Testis (tissue), 2 donors: ENCODE measurements at regions not wholly inside any gene's neighbourhood (a gene's known extent, or its start where the extent isn't known, plus 50 kb on each side); places are given as distances from the start of the nearest gene placed in this dataset.
"Not testable (repeated sequence)": the region's sequence is repeated elsewhere in the genome, so short reads cannot be mapped to it uniquely, and the experiment has no call there.

Experiments used
- DNase-seq: peaks from one replicate; pipeline ENCODE4 v3.0.0-alpha.2; 2019
- H3K27ac ChIP-seq, 2 donors: fragments of 200-600 bp; sonication (generic); one replicate each; pipeline ENCODE4 v1.5.1; 2019
- H3K27me3 ChIP-seq: fragments of 200-600 bp; sonication (generic); one replicate; pipeline ENCODE4 v1.5.1; 2019
- H3K36me3 ChIP-seq: fragments of 200-600 bp; sonication (generic); one replicate; pipeline ENCODE4 v1.5.1; 2017; ENCODE audit warnings: low read depth; ENCODE audit errors: missing control alignments
- H3K4me1 ChIP-seq: fragments of 200-600 bp; sonication (generic); one replicate; pipeline ENCODE4 v1.5.1; 2019
- H3K4me3 ChIP-seq, 2 donors: fragments of 200-600 bp; sonication (generic); one replicate each; pipeline ENCODE4 v1.5.1; 2017 to 2019
- H3K9me3 ChIP-seq: fragments of 200-600 bp; sonication (generic); one replicate; pipeline ENCODE4 v1.5.1; 2017
- POLR2A ChIP-seq: fragments of 450-650 bp; IDR thresholded peaks from one replicate; pipeline ENCODE4 v1.6.1; 2017; ENCODE audit warnings: antibody characterized with exemption, mild to moderate bottlenecking, moderate library complexity
- WGBS, 2 donors: methylation state at CpG; one replicate each; pipeline ENCODE4 v1.1.5; 2018; 5-methylcytosine and 5-hydroxymethylcytosine counted together
- intact Hi-C: fragments of 100-400 bp; cut with DNase I; formaldehyde crosslinking; loops from one replicate; pipeline ENCODE4 v1.15.1; 2023; ENCODE audit warnings: low total_unique reads
- TF ChIP-seq, protein P1 (sequence below), 3 experiments: fragments of 450-650 bp in 2 of 3; fragments of 200-600 bp in 1 of 3; sonication (generic) in 1 of 3; IDR thresholded peaks; one replicate each; pipeline ENCODE4 v1.5.1; 2016 to 2019; ENCODE audit warnings: antibody characterized with exemption in 3 of 3, mild to moderate bottlenecking in 2 of 3, moderate library complexity in 1 of 3

DNA sequence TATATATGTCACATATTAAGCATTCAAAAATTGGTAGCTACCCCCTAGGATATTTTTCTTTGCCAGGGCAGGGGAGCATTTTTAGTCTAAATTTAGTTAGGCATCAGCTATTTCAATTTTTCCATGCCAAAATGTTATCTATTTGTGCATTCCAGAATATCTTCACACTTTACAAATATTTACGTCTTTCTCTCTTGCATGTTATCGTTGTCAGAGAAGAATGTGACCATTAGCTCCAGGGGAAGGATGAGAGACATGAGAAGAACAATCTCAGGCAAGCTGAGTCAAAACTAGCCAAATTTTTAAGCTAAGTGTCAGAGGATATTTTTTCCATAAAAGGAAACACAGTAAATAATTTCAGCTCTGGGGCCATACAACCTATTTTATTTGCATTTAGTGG lies 885.0 kb upstream of the EPHA5 start:
- H3K27me3 ChIP-seq, result no peaks in the 10 kb centered on the region
- intact Hi-C loops, result no loop called here
- no peak overlapping the region for H3K4me3 ChIP-seq
- no peaks in the 10 kb centered on the region for H3K36me3 ChIP-seq
- DNase-seq, result no peak
- WGBS, 2 donors, result 44 to 53% methylated on average over 2 of the region's 2 CpGs
- no peaks in the 10 kb centered on the region for H3K4me1 ChIP-seq
- no peak overlapping the region for H3K27ac ChIP-seq
- TF ChIP-seq, protein P1, sequence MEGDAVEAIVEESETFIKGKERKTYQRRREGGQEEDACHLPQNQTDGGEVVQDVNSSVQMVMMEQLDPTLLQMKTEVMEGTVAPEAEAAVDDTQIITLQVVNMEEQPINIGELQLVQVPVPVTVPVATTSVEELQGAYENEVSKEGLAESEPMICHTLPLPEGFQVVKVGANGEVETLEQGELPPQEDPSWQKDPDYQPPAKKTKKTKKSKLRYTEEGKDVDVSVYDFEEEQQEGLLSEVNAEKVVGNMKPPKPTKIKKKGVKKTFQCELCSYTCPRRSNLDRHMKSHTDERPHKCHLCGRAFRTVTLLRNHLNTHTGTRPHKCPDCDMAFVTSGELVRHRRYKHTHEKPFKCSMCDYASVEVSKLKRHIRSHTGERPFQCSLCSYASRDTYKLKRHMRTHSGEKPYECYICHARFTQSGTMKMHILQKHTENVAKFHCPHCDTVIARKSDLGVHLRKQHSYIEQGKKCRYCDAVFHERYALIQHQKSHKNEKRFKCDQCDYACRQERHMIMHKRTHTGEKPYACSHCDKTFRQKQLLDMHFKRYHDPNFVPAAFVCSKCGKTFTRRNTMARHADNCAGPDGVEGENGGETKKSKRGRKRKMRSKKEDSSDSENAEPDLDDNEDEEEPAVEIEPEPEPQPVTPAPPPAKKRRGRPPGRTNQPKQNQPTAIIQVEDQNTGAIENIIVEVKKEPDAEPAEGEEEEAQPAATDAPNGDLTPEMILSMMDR (IDR thresholded peaks at IDR 0.05), result no peak
- no peak for TF ChIP-seq POLR2A
- no peaks in the 10 kb centered on the region for H3K9me3 ChIP-seq

DNA sequence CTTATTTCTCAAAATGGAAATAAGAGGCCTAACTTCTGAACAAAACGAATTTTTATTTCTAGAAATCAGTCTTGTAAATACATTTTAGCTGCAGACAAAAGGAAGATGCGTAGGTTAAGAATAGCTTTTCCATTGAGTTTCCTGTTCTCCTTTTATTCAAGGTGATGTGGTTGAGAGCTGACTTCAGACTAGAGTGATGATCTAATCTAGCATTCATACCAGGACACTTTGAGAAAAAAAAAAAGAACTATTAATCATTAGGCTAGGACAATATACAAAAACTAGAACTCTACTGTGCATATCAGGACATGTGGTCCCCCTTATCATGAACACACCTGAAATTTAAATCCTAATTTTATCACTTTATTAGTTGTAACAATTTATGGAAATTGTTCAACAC lies 884.5 kb upstream of the EPHA5 start:
- H3K4me1 ChIP-seq, result no peaks in the 10 kb centered on the region
- TF ChIP-seq, protein P1 (IDR thresholded peaks at IDR 0.05), result no peak
- TF ChIP-seq POLR2A, result no peak
- intact Hi-C loops, result no loop called here
- H3K27ac ChIP-seq, result no peak overlapping the region
- no peaks in the 10 kb centered on the region for H3K9me3 ChIP-seq
- no peak for DNase-seq
- H3K36me3 ChIP-seq, result no peaks in the 10 kb centered on the region
- 78 to 83% methylated on average over 2 of the region's 2 CpGs for WGBS, 2 donors
- no peak overlapping the region for H3K4me3 ChIP-seq
- no peaks in the 10 kb centered on the region for H3K27me3 ChIP-seq

DNA sequence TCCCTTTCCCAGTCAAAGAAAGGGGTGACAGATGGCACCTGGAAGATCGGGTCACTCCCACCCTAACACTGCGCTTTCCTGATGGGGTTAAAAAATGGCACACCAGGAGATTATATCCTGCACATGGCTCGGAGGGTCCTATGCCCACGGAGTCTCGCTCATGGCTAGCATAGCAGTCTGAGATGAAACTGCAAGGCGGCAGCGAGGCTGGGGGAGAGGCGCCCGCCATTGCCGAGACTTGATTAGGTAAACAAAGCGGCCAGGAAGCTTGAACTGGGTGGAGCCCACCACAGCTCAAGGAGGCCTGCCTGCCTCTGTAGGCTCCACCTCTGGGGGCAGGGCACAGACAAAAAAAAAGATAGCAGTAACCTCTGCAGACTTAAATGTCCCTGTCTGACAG lies 875.0 kb upstream of the EPHA5 start:
- H3K4me1 ChIP-seq, H3K27me3 ChIP-seq, H3K27ac ChIP-seq, H3K4me3 ChIP-seq, H3K36me3 ChIP-seq, intact Hi-C loops, H3K9me3 ChIP-seq, DNase-seq: not testable (repeated sequence)
- 96 to 98% methylated on average over 11 of the region's 11 CpGs for WGBS, 2 donors

GRCh38 chr4:66544281-66544680 lies 874.0 kb upstream of the EPHA5 start:
- DNase-seq, result no peak
- H3K36me3 ChIP-seq, result no peaks in the 10 kb centered on the region
- no peaks in the 10 kb centered on the region for H3K4me1 ChIP-seq
- TF ChIP-seq, protein P1 (IDR thresholded peaks at IDR 0.05), result no peak
- no peak for TF ChIP-seq POLR2A
- H3K27me3 ChIP-seq, result no peaks in the 10 kb centered on the region
- no peaks in the 10 kb centered on the region for H3K9me3 ChIP-seq
- H3K27ac ChIP-seq, result no peak overlapping the region
- WGBS, 2 donors, result 94 to 96% methylated on average over 2 of the region's 2 CpGs
- H3K4me3 ChIP-seq, result no peak overlapping the region
- intact Hi-C loops, result no loop called here

DNA sequence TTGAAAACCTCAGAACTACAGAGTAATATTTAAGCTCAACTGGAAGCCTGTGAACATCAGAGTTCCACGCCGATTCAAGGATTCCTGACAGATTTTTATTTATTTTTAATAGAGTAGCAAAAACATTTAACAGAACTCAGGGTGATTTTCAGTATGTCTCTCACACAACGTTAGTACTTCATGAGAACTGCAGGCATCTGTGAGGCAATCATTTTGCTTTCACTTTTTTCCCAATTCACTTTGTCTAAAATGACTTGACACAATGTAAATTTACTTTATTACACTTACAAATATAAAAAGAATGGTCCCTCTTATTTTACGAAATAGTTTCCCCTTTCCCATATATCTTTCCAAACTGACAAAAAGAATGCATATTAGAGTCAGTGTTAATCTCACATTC lies 869.5 kb upstream of the EPHA5 start:
- intact Hi-C loops, result no loop called here
- no peaks in the 10 kb centered on the region for H3K36me3 ChIP-seq
- H3K27me3 ChIP-seq, result no peaks in the 10 kb centered on the region
- no peaks in the 10 kb centered on the region for H3K4me1 ChIP-seq
- no peak overlapping the region for H3K4me3 ChIP-seq
- WGBS, 2 donors, result 36 to 39% methylated on average over 4 of the region's 4 CpGs
- DNase-seq, result no peak
- H3K27ac ChIP-seq, result no peak overlapping the region
- H3K9me3 ChIP-seq, result no peaks in the 10 kb centered on the region
- no peak for TF ChIP-seq POLR2A
- TF ChIP-seq, protein P1 (IDR thresholded peaks at IDR 0.05), result no peak
